ENCODE measurements at regions not wholly inside any gene's neighbourhood (a gene's known extent, or its start where the extent isn't known, plus 50 kb on each side); places are given as distances from the start of the nearest gene placed in this dataset.

DNA sequence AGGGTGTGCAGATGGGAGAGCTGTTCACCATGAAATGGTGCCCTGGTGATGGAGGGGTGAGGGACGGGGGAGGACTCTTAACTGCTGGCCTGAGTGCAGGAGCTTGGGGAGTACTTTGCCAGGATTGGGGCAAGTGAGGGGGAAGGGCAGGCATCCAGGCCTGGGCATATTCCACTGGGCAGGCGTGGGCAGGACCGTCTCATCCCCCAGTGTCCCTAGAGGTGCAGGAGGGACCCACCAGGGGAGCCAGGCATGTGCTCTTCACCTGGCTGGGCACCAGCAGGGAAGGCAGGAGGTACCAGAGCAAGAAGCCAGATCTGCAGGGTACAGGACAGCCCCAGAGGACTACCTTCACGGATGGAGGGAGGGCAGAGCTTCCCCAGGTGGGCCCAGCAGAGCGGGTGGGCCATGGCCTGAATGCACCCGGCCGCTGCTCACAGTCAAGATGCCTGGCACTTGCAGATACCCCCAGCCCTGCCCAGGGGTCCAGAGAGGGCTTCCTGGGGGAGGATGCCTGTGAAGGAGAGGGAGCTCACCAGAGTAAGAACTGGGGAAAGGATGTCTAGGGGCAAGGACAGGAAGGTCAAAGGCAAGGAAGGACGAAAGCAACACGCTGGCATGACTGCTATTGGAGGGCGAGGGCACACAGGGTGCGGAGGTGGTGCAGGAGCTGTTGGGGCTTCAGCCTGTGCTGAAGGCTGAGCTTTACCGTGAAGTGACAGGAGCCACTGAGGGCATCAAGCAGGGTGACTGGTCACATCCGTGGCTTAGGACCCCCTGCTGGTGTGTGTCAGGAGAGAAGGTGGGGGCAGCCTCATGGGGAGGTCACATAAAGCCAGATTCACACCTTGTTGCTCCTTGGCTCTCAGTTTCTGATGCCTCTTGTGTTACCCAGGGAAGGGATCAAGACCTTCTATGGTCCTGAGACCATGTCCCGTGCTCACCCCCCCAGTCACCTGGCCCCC, 68.2 kb upstream of the NKX1-1 start:
- no peak for DNase-seq

DNA sequence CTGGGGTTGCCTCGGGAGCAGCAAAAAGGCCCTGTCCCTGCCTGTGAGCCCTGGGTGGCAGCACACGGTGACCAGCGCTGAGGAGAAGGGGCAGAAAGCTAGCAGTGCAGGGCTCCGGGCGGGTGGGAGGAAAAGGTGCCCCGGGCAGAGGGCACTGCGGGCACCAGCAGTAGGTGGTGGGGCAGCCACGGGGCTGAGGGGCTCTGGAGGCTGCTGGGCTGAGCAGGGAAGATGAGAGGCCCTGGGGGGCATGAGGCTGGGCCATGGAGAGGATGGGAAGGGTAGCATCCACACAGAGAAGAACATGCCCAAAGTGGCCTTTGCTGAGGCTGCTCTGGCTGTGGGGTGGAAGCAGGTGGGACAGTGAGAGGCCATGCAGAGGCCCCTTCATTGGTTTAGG, 67.5 kb upstream of the NKX1-1 start:
- DNase-seq, result no peak

DNA sequence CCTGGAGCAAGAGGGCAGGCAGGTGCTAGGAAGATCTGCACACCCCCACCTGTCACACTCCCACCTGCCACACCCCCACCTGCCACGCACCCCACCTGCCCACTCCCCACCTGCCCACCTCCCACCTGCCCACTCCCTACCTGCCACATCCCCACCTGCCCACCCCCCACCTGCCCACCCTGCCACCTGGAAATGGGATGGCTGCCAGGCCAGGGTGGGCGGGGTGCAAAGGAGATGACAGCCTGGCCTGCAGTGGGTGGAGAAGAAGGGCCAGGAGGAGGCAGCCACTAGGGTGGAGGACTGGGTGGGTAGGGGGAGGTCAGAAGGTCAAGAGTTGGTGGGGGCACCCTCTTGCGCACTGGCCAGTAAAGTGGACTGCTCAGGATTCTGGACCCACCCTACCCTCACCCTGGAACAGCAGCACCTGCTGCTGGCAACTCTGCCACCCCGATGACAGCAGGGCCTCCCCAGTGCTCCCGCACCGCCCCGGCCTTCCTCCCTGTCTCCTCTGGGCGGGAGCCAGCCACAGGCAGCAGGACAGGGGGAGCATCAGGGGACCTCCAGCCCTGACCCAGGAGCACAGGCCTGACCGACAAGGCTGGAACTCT, 66.8 kb upstream of the NKX1-1 start:
- no peak for DNase-seq

DNA sequence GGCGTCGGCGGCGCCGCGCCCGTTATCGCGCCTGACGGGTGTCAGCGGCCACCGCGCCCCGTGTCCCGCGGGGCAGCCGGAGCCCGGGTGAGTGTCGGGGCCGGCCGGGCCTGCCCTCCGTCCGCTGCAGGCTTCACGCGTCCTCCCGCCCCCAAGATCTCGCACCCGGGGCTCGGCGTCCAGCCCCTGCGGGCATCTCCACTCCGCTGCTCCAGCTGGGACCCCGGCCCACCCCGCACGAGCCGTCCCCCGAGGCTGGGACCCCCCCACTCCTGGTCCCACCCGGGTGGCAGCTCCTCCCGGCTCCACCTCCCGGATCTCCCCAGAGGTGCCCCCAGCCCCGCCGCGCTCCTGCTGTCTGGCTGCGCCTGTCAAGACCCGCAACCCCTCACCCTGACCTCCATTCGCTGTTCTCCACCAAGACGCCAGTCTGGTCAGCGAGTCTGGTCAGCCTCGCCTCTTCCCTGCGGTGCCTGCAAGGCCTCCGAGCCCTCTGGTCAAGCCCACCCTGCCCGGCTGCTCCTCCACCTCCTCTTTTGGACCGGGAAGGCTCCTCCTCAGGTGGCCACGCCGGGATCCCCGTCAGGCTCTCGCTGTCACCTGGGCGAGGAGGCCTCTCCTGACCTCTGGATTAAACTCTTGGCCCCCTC, 66.0 kb upstream of the NKX1-1 start:
- no peak for DNase-seq

DNA sequence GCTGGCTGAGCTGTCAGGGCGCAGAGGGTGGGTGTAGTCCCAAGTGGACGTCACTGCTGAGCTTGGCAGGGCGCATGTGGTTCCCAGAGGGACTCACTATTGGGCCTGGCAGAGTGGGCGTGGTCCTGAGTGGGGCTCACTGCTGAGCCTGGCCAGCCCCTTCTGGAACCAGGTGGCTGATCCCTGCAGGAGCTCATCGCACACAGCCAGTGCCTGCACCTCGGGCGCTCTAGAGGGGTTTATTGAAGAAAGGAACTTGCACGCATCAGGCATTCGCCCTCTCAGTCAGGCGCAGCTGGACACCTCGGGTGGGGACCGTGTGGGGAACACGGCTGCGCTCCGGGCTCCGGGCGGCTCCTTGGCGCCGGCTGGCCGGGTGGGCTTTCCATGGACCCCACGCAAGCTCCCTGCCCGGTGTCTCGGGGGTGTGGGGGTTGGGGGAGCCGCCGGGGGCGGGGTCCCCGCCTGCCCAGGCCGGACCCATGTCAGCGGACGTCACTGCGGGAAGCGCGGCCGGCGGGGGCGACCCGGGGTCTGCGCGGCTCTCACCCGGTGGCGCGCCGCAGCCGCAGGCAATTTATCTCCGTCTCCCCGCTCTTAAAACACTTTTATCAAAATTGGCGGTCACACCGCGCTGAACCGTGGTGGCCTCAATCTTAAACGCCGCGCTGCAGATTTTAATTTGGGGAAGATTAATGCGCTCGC, 65.4 kb upstream of the NKX1-1 start:
- no peak for DNase-seq

DNA sequence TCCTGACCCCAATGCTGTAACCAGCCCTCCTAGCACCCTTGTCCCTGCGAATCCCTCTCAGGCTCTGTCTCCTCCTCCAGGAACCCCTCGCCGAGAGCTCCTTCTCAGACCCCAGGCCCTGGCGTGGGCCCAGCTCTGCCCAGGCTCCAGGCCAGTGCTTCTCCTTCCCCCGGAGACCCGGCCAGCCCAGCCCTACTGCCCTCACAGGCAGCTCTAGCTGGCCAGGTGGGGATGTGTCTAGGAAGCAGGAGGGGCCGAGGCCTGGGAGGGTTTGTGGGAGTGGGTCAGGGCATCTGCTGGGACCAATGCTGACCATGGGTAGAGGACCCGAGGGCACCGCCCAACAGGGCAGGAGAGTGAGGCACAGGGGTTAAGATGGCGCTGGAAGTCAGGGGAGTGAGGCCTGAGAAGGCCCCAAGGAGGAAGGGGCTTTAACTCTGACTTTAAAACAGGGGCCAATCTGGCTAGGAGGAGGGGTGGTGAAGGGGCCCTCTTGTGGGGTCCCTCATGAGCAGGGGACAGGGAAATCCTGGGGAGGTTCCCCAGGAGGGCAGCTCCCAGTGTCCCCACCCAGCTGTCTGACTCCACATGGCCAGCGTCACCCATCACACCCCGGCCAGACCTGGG, 64.7 kb upstream of the NKX1-1 start:
- no peak for DNase-seq

DNA sequence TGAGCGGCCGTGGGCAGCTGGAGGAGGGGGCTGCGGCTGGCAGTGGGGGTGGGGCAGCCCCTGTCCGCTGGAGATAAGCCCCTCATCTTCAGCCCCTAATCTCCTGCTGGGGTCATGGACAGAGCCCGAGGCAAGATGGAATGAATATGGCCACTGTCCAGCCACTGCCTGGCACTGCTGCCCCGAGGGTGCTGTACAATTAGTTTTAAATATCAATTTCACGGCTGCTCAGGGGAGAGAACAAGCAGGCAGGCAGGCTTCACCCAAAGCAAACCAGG, 64.1 kb upstream of the NKX1-1 start:
- no peak for DNase-seq

DNA sequence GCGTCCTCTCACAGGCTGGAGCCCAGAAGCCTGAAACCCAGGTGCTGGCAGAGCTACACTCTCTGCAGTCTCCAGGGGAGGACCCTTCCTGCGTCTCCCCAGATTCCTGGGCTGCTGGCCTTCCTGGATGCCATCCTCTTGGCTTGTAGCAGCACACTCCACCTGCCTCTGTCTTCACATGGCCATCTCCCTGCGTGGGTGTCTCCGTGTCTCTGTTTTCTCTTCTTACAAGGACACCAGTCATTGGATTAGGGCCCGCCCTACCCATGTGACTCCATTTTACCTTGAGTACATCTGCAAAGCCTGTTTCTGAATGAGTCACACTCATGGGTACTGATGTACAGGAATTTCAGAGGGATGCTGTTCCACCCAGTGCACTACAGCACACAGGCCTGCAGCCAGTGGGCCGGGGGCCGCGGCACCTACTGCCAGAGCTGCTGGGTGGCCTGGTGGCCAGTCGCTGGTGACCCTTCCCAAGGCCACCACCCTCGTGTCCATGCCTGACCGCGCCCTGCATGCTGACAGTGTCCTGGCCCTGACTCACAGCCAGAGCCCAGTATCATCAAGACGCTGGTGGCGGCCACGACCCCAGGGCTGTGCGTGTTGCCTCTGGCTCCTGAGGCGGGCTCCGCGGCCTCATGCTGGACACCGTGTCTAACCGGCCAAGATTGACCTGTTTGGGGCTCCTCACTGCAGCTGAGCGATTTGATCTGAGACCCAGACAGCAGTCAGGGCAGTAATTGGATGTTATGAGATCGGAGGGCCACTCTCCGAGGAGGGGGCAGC, 63.6 kb upstream of the NKX1-1 start:
- DNase-seq, result no peak

DNA sequence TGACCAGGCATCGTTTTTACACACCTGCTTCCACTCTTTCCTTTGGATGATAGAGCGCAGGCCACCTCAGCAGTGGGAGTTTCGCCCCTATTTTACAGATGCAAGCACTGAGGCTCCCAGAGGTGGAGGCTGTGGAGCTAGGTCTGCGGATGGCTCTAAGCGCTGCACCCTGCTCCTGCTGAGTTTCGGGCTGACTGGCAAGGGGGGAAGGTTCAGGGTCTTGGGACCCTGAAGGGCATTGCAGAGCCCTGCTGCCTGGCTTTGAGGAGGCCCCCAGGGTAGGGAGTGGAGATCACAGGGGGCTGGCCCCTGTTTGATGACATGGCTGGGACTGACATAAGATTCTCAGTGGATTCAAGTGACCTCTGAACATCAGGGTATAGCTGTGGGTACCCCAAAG, 62.8 kb upstream of the NKX1-1 start:
- DNase-seq, result no peak

DNA sequence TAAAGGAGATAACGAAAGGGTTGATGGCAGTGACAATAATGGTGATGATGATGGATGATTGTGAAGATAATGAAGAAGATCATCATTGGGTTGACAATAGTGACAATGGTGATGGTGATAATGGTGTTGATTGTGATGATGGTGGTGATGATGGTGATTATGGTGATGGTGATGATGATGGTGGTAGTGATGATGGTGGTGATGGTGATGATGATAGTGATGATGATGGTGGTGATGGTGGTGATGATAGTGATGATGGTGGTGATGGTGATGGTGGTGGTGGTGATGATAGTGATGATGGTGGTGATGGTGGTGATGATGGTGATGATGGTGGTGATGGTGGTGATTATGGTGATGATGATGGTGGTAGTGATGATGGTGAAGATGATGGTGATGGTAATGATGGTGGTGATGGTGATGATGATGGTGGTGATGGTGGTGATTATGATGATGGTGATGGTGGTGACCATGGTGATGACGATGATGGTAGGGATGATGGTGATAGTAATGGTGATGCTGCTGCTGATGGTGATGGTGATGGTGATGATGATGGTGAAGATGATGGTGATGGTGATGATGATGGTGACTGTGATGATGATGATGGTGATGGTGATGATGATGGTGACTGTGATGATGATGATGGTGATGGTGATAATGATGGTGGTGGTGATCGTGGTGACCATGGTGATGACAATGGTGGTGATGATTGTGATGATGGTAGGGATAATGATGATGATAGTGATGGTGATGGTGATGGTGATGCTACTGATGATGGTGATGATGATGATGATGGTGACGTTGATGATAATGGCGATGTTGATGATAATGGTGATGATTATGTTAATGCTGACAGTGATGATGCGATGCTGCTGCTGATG, 61.6 kb upstream of the NKX1-1 start:
- no peak for DNase-seq

DNA sequence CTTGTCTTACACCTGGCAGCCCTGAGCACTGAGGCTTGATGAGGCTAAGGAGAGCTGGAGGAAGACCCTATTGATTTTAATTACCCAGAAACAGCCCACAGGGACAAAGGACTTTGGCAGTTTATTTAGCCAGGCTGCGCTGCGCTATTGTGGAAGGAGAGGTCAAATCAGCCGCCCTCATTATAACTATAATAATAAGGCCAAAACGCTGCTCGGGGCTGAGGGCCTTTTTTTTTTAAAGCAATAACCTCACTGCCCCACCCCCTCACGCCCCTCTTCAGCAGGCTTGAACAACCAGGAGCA, 60.6 kb upstream of the NKX1-1 start:
- no peak for DNase-seq

DNA sequence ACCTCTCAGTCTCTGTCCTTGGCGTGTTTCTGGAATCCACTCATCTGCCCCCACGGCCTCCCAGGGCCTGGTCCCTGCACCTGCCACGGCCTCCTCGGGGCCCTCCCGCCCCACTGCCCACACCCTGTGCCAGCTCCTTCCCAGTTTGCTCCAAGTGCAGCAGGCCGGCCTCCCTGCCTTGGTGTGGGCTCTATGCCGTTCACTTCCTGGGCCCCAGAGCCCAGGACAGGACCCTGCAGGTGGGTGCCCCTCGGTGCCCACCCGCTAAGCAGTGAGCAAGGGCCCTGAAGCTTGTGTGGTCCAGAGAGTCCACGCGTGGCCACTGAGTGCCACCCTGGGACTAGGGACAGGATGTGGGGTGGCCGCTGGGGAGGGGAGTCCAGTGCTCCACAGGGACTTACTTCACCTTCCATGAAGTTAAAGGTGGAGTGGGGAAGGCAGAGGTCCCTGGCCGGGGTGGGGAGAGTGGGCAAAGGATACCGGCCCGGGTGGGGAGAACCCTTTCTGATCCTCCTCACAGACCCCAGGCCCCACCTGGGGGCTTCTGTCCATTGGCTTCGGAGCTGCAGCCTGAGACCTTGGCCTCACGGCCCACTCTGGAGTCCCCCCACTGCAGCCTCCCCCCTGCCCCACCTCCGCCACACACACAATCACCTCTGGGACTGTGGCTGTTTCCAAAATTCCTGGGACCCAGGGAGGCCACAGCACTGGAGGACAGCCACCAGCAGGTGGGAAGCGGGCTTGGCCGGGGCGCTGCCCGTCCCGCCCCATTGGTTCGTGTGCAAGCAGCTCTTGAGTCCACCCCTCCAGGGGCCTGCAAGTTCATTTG, 60.0 kb upstream of the NKX1-1 start:
- no peak for DNase-seq

DNA sequence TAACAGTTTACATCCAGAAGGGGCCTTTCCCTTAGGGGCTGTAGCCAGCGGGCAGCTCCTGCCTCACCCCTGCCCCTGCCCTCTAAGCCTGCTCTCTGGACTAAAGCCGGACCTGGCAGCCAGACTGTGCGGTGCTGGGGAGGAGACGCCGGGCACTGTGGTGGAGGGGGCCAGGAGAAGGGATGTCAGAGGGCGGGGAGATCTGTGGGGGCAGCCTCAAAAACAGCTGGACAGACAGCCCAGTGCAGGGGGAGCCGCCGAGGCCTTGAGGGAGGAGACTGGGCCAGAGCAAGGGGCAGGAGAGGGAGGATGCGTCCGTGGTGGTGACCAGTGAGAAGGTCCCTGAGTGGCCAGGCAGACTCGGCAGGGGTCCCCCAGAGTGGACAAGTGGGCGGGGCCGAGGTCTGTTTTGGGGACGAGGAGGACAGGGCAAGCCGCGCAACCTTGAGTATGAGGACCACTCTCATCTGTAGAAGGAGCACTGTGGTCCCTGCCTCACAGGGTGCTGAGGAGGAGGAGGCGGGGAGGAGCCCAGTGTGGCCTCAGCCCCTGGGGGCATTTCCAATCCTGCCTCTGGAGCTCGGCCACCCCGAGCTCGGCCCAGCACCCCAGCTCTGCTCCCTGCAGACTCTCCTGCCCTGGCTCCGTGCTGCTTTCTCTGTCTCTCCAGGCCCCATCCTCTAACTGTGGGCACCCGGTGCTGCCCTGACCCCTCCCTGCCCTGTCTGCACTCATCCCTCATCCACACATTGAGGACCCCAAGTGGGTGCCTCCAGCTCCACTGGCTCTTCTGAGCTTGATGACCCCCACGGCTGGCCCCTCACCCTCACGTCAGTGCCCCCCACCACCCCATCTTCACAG, 59.2 kb upstream of the NKX1-1 start:
- DNase-seq, result no peak

DNA sequence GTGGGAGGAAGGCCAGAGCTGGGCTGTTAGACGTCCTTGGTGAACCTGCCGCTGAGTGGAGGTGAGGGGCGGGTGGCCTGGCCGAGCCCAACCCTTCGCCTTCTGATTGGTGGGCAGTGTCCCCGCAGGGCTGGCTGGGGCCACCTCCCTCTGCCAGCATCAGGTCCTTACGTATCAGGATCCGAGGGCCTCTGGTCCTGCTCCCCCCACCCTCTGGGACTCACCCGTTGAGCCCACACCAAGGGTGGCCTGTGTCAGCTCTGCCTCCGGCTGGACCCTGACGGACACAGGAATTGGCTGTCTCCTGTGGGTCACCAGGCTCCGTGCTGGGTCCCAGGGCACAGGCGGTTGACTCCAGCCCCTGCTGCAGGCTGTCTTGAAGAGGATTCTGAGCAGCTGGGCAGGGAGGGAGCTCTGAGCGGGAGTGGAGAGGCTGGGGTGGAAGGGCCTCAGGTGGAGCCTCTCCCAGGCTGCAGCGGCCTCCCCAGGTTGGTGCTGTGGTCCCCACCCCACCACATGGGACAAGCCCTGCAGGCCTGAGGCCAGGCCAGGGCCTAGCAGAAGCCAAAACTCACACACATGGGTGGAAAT, 58.4 kb upstream of the NKX1-1 start:
- DNase-seq, result no peak

DNA sequence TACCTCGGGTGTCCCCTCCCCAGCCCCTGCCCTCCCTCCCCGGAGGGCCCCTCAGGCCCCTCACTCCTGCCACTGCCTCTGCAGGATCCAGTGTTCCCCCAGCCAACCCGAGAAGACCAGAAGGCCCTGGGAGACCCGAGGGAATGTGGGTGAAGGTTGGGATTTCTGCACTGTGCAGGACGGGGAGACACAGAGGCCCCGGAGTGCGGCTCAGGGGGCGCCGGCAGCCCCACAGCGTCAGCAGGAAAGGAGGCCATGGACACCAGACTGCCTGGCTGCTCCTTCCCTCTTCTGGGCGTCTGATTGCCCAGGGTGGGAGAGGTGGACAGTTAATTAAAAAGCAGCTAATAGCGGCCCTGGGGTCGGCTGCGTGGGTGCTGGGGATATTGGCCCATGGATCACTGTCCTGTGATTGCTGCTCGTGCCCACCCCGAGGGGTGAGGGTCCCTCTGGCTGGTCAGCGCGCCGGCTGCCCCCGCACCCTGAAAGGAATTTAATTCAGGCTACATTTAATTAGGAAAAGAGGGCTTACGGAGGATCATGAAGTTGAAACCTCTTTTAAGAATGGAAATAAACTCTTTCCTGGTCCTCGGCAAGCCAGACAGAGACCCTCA, 57.8 kb upstream of the NKX1-1 start:
- DNase-seq, result no peak

DNA sequence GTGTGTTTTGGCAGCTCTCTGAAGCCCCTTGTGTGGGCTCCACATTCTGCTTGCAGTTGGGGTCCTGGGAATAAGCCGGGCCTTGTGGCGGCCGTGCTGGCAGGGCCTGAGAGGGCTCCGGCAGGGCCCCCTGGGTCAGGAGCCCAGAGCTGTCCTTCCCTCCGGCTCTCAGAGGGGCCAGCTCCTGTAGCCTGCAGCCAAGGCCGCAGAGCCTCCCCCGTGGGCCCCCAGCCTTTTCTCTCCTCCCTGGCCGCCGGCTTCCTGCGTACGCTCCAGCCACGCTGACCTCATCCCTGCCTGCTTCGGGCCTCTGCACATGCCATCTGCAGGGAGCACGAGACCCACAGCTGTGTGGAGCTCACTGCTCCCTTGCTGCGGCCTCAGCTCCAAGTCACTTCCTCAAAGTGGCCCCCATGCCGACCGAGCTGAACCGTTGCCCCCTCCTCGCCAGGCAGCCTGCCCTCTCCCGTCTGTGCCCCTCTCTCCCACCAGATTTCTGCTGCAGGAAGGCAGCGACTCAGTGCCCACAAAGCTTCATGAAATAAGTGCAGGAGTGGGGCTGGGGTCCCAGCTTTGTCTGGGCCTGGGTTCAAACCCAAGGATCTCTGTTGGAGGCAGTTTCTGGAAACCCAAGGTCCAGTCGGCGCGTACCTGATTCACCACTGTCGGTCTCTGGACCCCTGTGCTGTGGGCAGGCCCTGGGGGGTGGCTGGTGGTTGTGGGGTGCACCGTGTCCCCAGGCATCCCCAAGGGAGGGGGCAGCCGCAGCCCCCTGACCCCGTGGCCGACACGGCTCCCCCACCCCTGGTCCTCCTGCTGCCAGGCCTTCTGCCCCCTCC, 57.1 kb upstream of the NKX1-1 start:
- no peak for DNase-seq

DNA sequence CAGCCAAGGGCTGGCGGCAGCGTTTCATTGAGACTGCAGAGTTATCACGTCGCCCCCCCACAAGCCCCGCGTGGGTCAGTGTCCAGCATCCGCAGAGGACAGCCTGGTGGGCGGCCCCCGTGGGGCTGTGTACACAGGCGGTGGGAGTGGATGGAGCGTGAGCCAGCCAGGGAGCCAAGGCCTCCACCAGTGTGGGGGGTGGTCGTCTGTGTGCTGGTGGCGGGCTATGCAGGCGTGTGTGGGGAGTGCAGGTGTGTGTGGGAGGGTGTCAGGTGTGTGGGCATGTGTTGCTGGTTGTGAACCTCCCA, 56.5 kb upstream of the NKX1-1 start:
- DNase-seq, result no peak
